Heart left ventricle (tissue), 16 donors: ENCODE measurements at regions not wholly inside any gene's neighbourhood (a gene's known extent, or its start where the extent isn't known, plus 50 kb on each side); places are given as distances from the start of the nearest gene placed in this dataset.

Experiments
- ATAC-seq, 4 donors: fragments of 200-7000 bp; cut with Tn5 transposase; one replicate each; pipeline ENCODE4 v1.9.1; 2020 to 2022; ENCODE audit warnings: moderate library complexity in 4 of 4, mild to moderate bottlenecking in 3 of 4, moderate number of reproducible peaks in 1 of 4
- DNase-seq, 5 donors: peaks; one replicate each; pipeline ENCODE4 v3.0.0-alpha.2; 2020
- H3K27ac ChIP-seq, 12 donors: fragments of 200-600 bp; sonication (generic) in 4 of 12; one replicate each; pipeline versions ENCODE4 v1.5.0 to v1.8.0; 2016 to 2022; ENCODE audit warnings: mild to moderate bottlenecking in 2 of 12
- H3K27me3 ChIP-seq, 9 donors: fragments of 200-600 bp; sonication (generic) in 2 of 9; one replicate each; pipeline versions ENCODE4 v1.5.1 to v1.8.0; 2016 to 2022; ENCODE audit warnings: mild to moderate bottlenecking in 3 of 9
- H3K36me3 ChIP-seq, 9 donors: fragments of 200-600 bp; sonication (generic) in 2 of 9; one replicate each; pipeline versions ENCODE4 v1.5.0 to v1.8.0; 2018 to 2022; ENCODE audit warnings: mild to moderate bottlenecking in 2 of 9
- H3K4me1 ChIP-seq, 12 donors: fragments of 200-600 bp; sonication (generic) in 4 of 12; one replicate each; pipeline versions ENCODE4 v1.5.0 to v1.8.0; 2016 to 2022; ENCODE audit warnings: mild to moderate bottlenecking in 3 of 12
- H3K4me3 ChIP-seq, 12 donors: fragments of 200-600 bp; sonication (generic) in 4 of 12; one replicate each; pipeline versions ENCODE4 v1.5.0 to v1.8.0; 2017 to 2022; ENCODE audit warnings: mild to moderate bottlenecking in 9 of 12, moderate library complexity in 4 of 12
- H3K9me3 ChIP-seq, 12 donors: fragments of 200-600 bp; sonication (generic) in 4 of 12; one replicate each; pipeline versions ENCODE4 v1.5.0 to v1.8.0; 2016 to 2022; ENCODE audit warnings: mild to moderate bottlenecking in 1 of 12
- CTCF ChIP-seq, 12 donors: fragments of 200-600 bp; sonication (generic) in 4 of 12; IDR thresholded peaks; one replicate each; pipeline versions ENCODE4 v1.5.0 to v1.8.0; 2018 to 2022; ENCODE audit warnings: antibody characterized with exemption in 12 of 12, mild to moderate bottlenecking in 5 of 12
- POLR2A ChIP-seq, 2 donors: fragments of 450-650 bp; IDR thresholded peaks; one replicate each; pipeline ENCODE4 v1.6.1; 2017; ENCODE audit warnings: antibody characterized with exemption in 2 of 2, mild to moderate bottlenecking in 2 of 2, moderate library complexity in 2 of 2
- WGBS, 4 donors: extraction: QIAGEN DNeasy Blood & Tissue Kit in 2 of 4; methylation state at CpG; one replicate each; pipeline versions ENCODE4 v1.1.5 to v1.1.7; 2013 to 2018; 5-methylcytosine and 5-hydroxymethylcytosine counted together
- intact Hi-C, 10 donors: fragments of 100-400 bp; cut with DNase I; formaldehyde crosslinking; loops; one replicate each; pipeline versions ENCODE4 v1.11.1 to v1.14.2; 2022
- donor health status: ischemic (EF 13 %, LVEDD 7.1; RV severe dilation, severe dysfunction).
- donor health status: healthy with polysubstance abuse.
- donor health status: DM: no; HTN: yes; CAD: no.
- donor health status: DM: no; HTN: no; CAD: no.
- donor health status: ischemic (EF 25% LVEDD 6.9; RV normal size, moderate dysfunction).
- donor health status: ischemic (EF 25% LVEDD 5.7; RV mildly dilated, moderate dysfunction).
- donor health status: healthy.
- donor health status: DM: yes; HTN: yes; CAD: no.
- donor health status: ischemic (EF 35%, LVEDD 5.7; RV mildly dilated, moderate dysfunction).
- donor health status: nonischemic (EF 11% LVEDD 7.7; RV severe dilation, severe dysfunction).
- donor health status: DM: yes; HTN: yes; CAD: no.
- donor health status: PGD.
- donor health status: ischemic (EF 29% LVEDD 5.4; RV normal size, mild dysfunction).
- donor health status: nonischemic (EF 23%, LVEDD 6.1; RV moderate dilation, normal function).

- H3K27me3 ChIP-seq, result no peaks in the 10 kb centered on the region
- H3K27ac ChIP-seq, result no peak overlapping the region
- intact Hi-C loops, result no loop called here
- H3K4me1 ChIP-seq, result no peaks in the 10 kb centered on the region
- DNase-seq, result no peak
- no peak for TF ChIP-seq POLR2A (IDR thresholded peaks at IDR 0.05)
- TF ChIP-seq CTCF (IDR thresholded peaks at IDR 0.05), result no peak
- H3K4me3 ChIP-seq, result no peak overlapping the region
- no peaks in the 10 kb centered on the region for H3K36me3 ChIP-seq
- H3K9me3 ChIP-seq, result peaks cover 0 to 10% (median 0%) of the 10 kb centered on the region in 12 donors
- no peak for ATAC-seq
Measured at GRCh38 chr11:70776914-70777532, 378.7 kb downstream of the CTTN start.

DNA sequence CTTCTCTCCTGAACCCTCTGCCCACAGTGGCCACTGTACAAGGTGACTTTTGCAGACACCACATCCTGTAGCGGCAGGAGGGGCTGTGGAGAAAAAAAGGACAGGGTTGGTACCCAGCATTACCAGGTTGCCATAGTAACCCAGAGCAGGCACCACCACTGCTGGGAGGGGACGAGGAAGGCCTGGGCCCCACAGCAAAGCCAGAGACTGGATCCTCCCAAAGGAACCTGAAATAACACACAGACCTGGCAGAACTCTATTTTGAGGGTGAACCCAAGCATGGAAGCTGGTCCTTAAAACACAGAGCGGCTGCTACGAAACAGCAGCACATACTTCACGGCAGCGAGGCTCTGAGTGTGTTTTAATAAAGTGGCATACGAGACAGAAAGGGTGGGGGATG is 380.6 kb downstream of the CTTN start:
- no peak for TF ChIP-seq CTCF (IDR thresholded peaks at IDR 0.05)
- no peak for TF ChIP-seq POLR2A (IDR thresholded peaks at IDR 0.05)
- no peaks in the 10 kb centered on the region for H3K36me3 ChIP-seq
- DNase-seq (no peak), ATAC-seq (no peak)
- 70 to 76% (median 74%) methylated on average over 7 of the region's 7 CpGs for WGBS, 4 donors
- no peaks in the 10 kb centered on the region for H3K4me1 ChIP-seq
- no peaks in the 10 kb centered on the region for H3K27me3 ChIP-seq
- no peak overlapping the region for H3K4me3 ChIP-seq
- H3K9me3 ChIP-seq, result peaks cover 0 to 6% (median 0%) of the 10 kb centered on the region in 12 donors
- no peak overlapping the region for H3K27ac ChIP-seq
- intact Hi-C loops, result no loop called here

- DNase-seq, result no peak
- H3K27ac ChIP-seq, result no peak overlapping the region
- H3K4me3 ChIP-seq, result no peak overlapping the region
- H3K4me1 ChIP-seq, result no peaks in the 10 kb centered on the region
- ATAC-seq, result peak in 1 of 4 donors; percentile 10
- no peaks in the 10 kb centered on the region for H3K27me3 ChIP-seq
- WGBS, 4 donors, result 80 to 90% (median 82%) methylated on average over 8 to 9 of the region's 9 CpGs
- TF ChIP-seq POLR2A (IDR thresholded peaks at IDR 0.05) (no peak), CTCF (IDR thresholded peaks at IDR 0.05) (no peak)
- H3K36me3 ChIP-seq, result no peaks in the 10 kb centered on the region
- no peaks in the 10 kb centered on the region for H3K9me3 ChIP-seq
- intact Hi-C loops, result no loop called here
Measured at GRCh38 chr11:70779433-70780245, 381.3 kb downstream of the CTTN start.

GRCh38 chr11:70780246-70780535 is 381.9 kb downstream of the CTTN start:
- Histone ChIP-seq H3K9me3 (no peaks in the 10 kb centered on the region), H3K36me3 (no peaks in the 10 kb centered on the region), H3K27me3 (no peaks in the 10 kb centered on the region), H3K4me1 (no peaks in the 10 kb centered on the region), H3K4me3 (no peak overlapping the region), H3K27ac (no peak overlapping the region)
- 78 to 80% (median 79%) methylated on average over 1 of the region's 1 CpG for WGBS, 4 donors
- TF ChIP-seq CTCF (IDR thresholded peaks at IDR 0.05), result no peak
- no peak for TF ChIP-seq POLR2A (IDR thresholded peaks at IDR 0.05)
- DNase-seq (no peak), ATAC-seq (no peak)
- intact Hi-C loops, result no loop called here
